ENCODE measurements at regions not wholly inside any gene's neighbourhood (a gene's known extent, or its start where the extent isn't known, plus 50 kb on each side); places are given as distances from the start of the nearest gene placed in this dataset.

GRCh38 chr20:10951904-10952303 lies 278.1 kb upstream of the JAG1 start:
- no peak for TF ChIP-seq POLR2AphosphoS5 (IDR thresholded peaks at IDR 0.05; ENCODE audit: low read depth, low read length)
- no peak for TF ChIP-seq POLR2A (IDR thresholded peaks at IDR 0.05; ENCODE audit: low read depth, low read length)
- TF ChIP-seq PAX5 (IDR thresholded peaks at IDR 0.05; ENCODE audit: insufficient read depth, low read length, severe bottlenecking) = no peak
- TF ChIP-seq SPI1 (IDR thresholded peaks at IDR 0.05; ENCODE audit: low read depth, low read length) = no peak
- TF ChIP-seq TAF1 (IDR thresholded peaks at IDR 0.05; ENCODE audit: low read depth, low read length) = no peak
